T-helper 1 cell treated with Interleukin-12 subunit alpha and Interleukin-12 subunit beta and Interleukin-4 antibody, amounts not matched to agents 30 μg/mL and 1 μg/mL, for 36 hours (primary cell): ENCODE measurements at regions not wholly inside any gene's neighbourhood (a gene's known extent, or its start where the extent isn't known, plus 50 kb on each side); places are given as distances from the start of the nearest gene placed in this dataset.

ENCODE experiments used
- H3K27ac Mint-ChIP-seq: one replicate; pipeline ENCODE4 v1.8.0; 2021; ENCODE audit warnings: mild to moderate bottlenecking, mixed read lengths
- H3K27me3 Mint-ChIP-seq: one replicate; pipeline ENCODE4 v1.8.0; 2021; ENCODE audit warnings: low read depth, mixed read lengths
- H3K36me3 Mint-ChIP-seq: one replicate; pipeline ENCODE4 v1.8.0; 2021; ENCODE audit warnings: low read depth, mixed read lengths
- H3K4me1 Mint-ChIP-seq: one replicate; pipeline ENCODE4 v1.8.0; 2021; ENCODE audit warnings: low read depth, mixed read lengths
- H3K4me3 Mint-ChIP-seq: one replicate; pipeline ENCODE4 v1.8.0; 2021; ENCODE audit warnings: mild to moderate bottlenecking, moderate library complexity, mixed read lengths
- H3K9me3 Mint-ChIP-seq: one replicate; pipeline ENCODE4 v1.8.0; 2021; ENCODE audit warnings: mixed read lengths

- Mint-ChIP-seq H3K36me3 (no peaks in the 10 kb centered on the region), H3K4me1 (no peaks in the 10 kb centered on the region), H3K27ac (no peak overlapping the region), H3K4me3 (no peak overlapping the region), H3K9me3 (no peaks in the 10 kb centered on the region), H3K27me3 (peaks cover 10% of the 10 kb centered on the region)
Observed at GRCh38 chr6:1039191-1039590, 272.7 kb upstream of the FOXQ1 start.

- Mint-ChIP-seq H3K4me3 (no peak overlapping the region), H3K36me3 (no peaks in the 10 kb centered on the region), H3K27ac (no peak overlapping the region), H3K9me3 (no peaks in the 10 kb centered on the region), H3K27me3 (peaks cover 4% of the 10 kb centered on the region), H3K4me1 (no peaks in the 10 kb centered on the region)
Observed at GRCh38 chr6:1037430-1038202, 274.3 kb upstream of the FOXQ1 start.

GRCh38 chr6:1035401-1035800 is 276.5 kb upstream of the FOXQ1 start:
- no peaks in the 10 kb centered on the region for H3K4me1 Mint-ChIP-seq
- H3K36me3 Mint-ChIP-seq: no peaks in the 10 kb centered on the region
- H3K27me3 Mint-ChIP-seq: peaks cover 3% of the 10 kb centered on the region
- H3K27ac Mint-ChIP-seq: no peak overlapping the region
- no peaks in the 10 kb centered on the region for H3K9me3 Mint-ChIP-seq
- H3K4me3 Mint-ChIP-seq: no peak overlapping the region

DNA sequence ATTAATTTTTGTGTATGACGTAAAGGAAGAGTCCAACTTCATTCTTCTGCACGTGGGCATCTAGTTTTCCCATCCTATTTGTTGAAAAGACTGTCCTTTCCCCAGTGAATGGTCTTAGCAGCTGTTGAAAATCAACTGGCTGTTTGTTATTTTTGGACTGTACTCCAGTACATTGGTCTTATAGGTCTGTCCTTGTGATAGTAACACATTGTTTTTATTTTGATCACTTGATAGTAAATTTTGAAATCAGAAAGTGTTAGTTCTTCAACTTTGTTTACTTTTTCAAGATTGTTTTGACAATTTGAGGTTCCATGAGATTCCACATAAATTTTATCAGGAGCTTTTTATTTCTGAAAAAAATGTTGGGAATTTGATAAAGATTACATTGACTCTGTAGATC is 280.2 kb upstream of the FOXQ1 start:
- H3K36me3 Mint-ChIP-seq: no peaks in the 10 kb centered on the region
- H3K4me1 Mint-ChIP-seq: no peaks in the 10 kb centered on the region
- H3K4me3 Mint-ChIP-seq: no peak overlapping the region
- H3K9me3 Mint-ChIP-seq: no peaks in the 10 kb centered on the region
- no peak overlapping the region for H3K27ac Mint-ChIP-seq
- H3K27me3 Mint-ChIP-seq: peaks cover 3% of the 10 kb centered on the region

GRCh38 chr6:1029141-1029540 is 282.8 kb upstream of the FOXQ1 start:
- no peaks in the 10 kb centered on the region for H3K9me3 Mint-ChIP-seq
- H3K36me3 Mint-ChIP-seq: no peaks in the 10 kb centered on the region
- H3K27ac Mint-ChIP-seq: no peak overlapping the region
- H3K4me3 Mint-ChIP-seq: no peak overlapping the region
- H3K4me1 Mint-ChIP-seq: no peaks in the 10 kb centered on the region
- peaks cover 3% of the 10 kb centered on the region for H3K27me3 Mint-ChIP-seq

GRCh38 chr6:1028723-1029122 is 283.2 kb upstream of the FOXQ1 start:
- Mint-ChIP-seq H3K4me1 (no peaks in the 10 kb centered on the region), H3K27me3 (peaks cover 3% of the 10 kb centered on the region), H3K36me3 (no peaks in the 10 kb centered on the region), H3K27ac (no peak overlapping the region), H3K9me3 (no peaks in the 10 kb centered on the region), H3K4me3 (no peak overlapping the region)

DNA sequence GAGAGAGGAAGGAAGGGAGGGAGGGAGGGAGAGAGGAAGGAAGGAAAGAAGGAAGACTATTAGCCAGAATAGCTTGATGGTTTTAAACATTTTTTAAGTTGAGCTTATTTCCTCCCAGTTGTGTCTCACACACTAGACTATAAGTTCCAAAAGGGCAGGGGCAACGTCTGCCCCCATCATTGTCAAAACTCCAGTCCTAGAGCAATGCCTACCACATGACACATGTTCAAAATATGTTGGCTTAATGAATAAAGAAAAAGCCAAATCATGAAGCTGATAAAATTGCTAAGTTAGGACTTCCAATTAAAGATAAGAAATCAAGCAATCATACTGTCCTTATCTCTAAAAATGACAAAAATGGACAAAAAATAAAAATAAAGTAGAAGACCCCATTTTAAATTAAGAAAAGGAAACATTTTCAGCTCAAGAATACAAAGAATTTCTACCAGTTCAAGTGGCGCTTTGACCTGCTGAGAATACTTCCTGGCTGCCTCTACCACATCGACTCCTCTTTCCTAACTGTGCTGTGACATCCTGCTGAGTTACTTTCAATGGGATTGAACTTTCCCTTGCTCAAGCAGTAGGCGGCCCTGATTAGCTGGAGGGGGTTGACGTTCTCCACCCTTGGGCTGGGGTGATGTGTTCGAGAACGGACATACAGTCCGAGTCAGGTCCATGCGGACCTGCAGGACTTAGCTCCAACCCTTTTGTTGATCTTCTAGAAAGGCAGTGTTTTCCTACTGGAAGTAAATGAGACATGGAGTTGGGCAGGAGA is 283.9 kb upstream of the FOXQ1 start:
- H3K4me3 Mint-ChIP-seq: no peak overlapping the region
- H3K9me3 Mint-ChIP-seq: no peaks in the 10 kb centered on the region
- no peak overlapping the region for H3K27ac Mint-ChIP-seq
- no peaks in the 10 kb centered on the region for H3K36me3 Mint-ChIP-seq
- H3K4me1 Mint-ChIP-seq: no peaks in the 10 kb centered on the region
- peaks cover 3% of the 10 kb centered on the region for H3K27me3 Mint-ChIP-seq

- Mint-ChIP-seq H3K27ac (no peak overlapping the region), H3K4me1 (no peaks in the 10 kb centered on the region), H3K9me3 (no peaks in the 10 kb centered on the region), H3K27me3 (peaks cover 3% of the 10 kb centered on the region), H3K4me3 (no peak overlapping the region), H3K36me3 (no peaks in the 10 kb centered on the region)
Observed at GRCh38 chr6:1027109-1027794, 284.6 kb upstream of the FOXQ1 start.

DNA sequence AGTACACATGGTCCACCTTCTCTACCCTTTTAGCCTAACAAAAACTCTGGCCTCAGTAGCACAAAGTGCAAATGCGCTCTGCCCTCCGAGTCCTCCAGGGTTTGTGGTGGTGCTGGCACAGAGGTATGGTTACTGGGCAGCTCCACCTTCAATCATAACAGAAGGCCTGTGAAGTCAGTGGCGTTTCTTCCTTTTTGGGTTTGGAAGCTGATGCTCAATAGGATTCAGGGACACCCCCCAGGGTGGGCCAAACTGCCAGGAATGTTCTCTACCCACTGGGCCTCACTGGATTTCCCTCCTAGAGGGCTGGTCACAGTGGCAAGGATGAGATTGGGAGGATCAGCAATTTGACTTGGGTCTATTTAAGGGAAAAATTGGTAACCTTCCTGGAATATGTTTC is 286.1 kb upstream of the FOXQ1 start:
- Mint-ChIP-seq H3K27me3 (no peaks in the 10 kb centered on the region), H3K4me3 (no peak overlapping the region), H3K27ac (no peak overlapping the region), H3K9me3 (no peaks in the 10 kb centered on the region), H3K4me1 (no peaks in the 10 kb centered on the region), H3K36me3 (no peaks in the 10 kb centered on the region)

GRCh38 chr6:1024587-1024986 is 287.3 kb upstream of the FOXQ1 start:
- no peak overlapping the region for H3K4me3 Mint-ChIP-seq
- no peaks in the 10 kb centered on the region for H3K9me3 Mint-ChIP-seq
- no peaks in the 10 kb centered on the region for H3K36me3 Mint-ChIP-seq
- no peak overlapping the region for H3K27ac Mint-ChIP-seq
- H3K27me3 Mint-ChIP-seq: no peaks in the 10 kb centered on the region
- H3K4me1 Mint-ChIP-seq: no peaks in the 10 kb centered on the region

GRCh38 chr6:1024161-1024560 is 287.7 kb upstream of the FOXQ1 start:
- H3K36me3 Mint-ChIP-seq: no peaks in the 10 kb centered on the region
- no peak overlapping the region for H3K27ac Mint-ChIP-seq
- no peaks in the 10 kb centered on the region for H3K4me1 Mint-ChIP-seq
- no peaks in the 10 kb centered on the region for H3K27me3 Mint-ChIP-seq
- H3K9me3 Mint-ChIP-seq: no peaks in the 10 kb centered on the region
- H3K4me3 Mint-ChIP-seq: no peak overlapping the region

GRCh38 chr6:1023229-1023628 is 288.7 kb upstream of the FOXQ1 start:
- no peaks in the 10 kb centered on the region for H3K36me3 Mint-ChIP-seq
- no peaks in the 10 kb centered on the region for H3K27me3 Mint-ChIP-seq
- H3K4me3 Mint-ChIP-seq: no peak overlapping the region
- H3K4me1 Mint-ChIP-seq: no peaks in the 10 kb centered on the region
- H3K27ac Mint-ChIP-seq: no peak overlapping the region
- no peaks in the 10 kb centered on the region for H3K9me3 Mint-ChIP-seq

DNA sequence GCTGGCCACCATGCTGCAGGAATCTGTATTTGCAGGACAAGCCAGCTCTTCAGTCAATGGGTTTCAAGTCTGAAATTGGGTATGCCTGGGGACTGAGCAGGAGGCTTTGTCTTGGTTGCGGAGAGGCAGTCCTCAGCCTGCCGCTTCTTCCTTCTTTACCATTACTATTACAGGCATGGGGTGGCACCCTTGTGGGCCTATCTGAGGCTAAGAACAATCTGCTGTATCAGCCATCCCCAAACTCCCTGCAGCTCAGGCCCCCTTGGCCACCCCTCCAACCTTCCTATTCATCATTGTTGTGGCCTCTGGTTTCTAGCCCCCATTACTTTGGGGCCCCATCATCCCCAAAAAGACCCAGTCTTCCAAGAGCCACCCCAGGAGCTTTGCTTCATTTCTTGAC is 289.2 kb upstream of the FOXQ1 start:
- H3K9me3 Mint-ChIP-seq: no peaks in the 10 kb centered on the region
- H3K27me3 Mint-ChIP-seq: no peaks in the 10 kb centered on the region
- H3K4me1 Mint-ChIP-seq: no peaks in the 10 kb centered on the region
- no peak overlapping the region for H3K4me3 Mint-ChIP-seq
- no peaks in the 10 kb centered on the region for H3K36me3 Mint-ChIP-seq
- H3K27ac Mint-ChIP-seq: no peak overlapping the region

DNA sequence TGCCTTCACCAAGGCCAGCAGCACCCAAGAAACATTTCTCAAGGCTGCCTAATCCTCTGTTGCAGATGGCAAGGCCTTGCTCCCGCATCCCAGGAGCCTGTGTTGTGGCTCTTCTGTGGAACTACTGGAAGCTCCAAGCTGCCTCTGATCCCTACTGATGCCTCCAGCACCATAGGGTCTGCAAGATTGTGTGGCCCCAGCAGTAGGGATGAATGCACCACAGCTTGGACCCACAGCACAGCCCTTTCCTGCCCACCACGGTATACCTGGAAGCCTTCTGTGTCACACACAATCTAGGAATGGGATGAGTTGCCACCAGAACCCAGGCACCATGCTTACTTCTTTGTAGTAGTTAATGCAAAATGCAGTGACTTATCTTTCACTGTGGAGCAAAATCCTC is 291.1 kb upstream of the FOXQ1 start:
- H3K4me3 Mint-ChIP-seq: no peak overlapping the region
- H3K36me3 Mint-ChIP-seq: no peaks in the 10 kb centered on the region
- H3K27me3 Mint-ChIP-seq: peaks cover 4% of the 10 kb centered on the region
- no peaks in the 10 kb centered on the region for H3K4me1 Mint-ChIP-seq
- H3K27ac Mint-ChIP-seq: no peak overlapping the region
- H3K9me3 Mint-ChIP-seq: no peaks in the 10 kb centered on the region

- Mint-ChIP-seq H3K9me3 (no peaks in the 10 kb centered on the region), H3K4me3 (no peak overlapping the region), H3K27ac (no peak overlapping the region), H3K4me1 (no peaks in the 10 kb centered on the region), H3K36me3 (no peaks in the 10 kb centered on the region), H3K27me3 (peaks cover 4% of the 10 kb centered on the region)
Observed at GRCh38 chr6:1020133-1020532, 291.8 kb upstream of the FOXQ1 start.
